GM18951 (cell line): ENCODE measurements at regions not wholly inside any gene's neighbourhood (a gene's known extent, or its start where the extent isn't known, plus 50 kb on each side); places are given as distances from the start of the nearest gene placed in this dataset.

ENCODE experiments used
- POLR2A ChIP-seq: IDR thresholded peaks from 4 replicates; pipeline ENCODE4 v1.6.1; 2011; ENCODE audit warnings: mild to moderate bottlenecking; ENCODE audit not compliant: insufficient read length, insufficient read depth; ENCODE audit errors: extremely low read depth
- in situ Hi-C: fragments of 300-500 bp; cut with MboI; formaldehyde crosslinking; loops from one replicate; pipeline ENCODE4 v1.12.0; 2022; ENCODE audit warnings: low sequenced_read_pairs, mixed read lengths, inconsistent platforms; ENCODE audit not compliant: unreplicated experiment

GRCh38 chr1:221625026-221625425 lies 116.9 kb downstream of the DUSP10 start:
- TF ChIP-seq POLR2A: no peak
- in situ Hi-C loops: no loop called here

- in situ Hi-C loops: no loop called here
- no peak for TF ChIP-seq POLR2A
Measured at GRCh38 chr1:221626041-221626440, 115.8 kb downstream of the DUSP10 start.

GRCh38 chr1:221630236-221630635 lies 111.7 kb downstream of the DUSP10 start:
- no peak for TF ChIP-seq POLR2A
- in situ Hi-C loops: no loop called here

GRCh38 chr1:221631556-221631955 lies 110.3 kb downstream of the DUSP10 start:
- TF ChIP-seq POLR2A: no peak
- in situ Hi-C loops: no loop called here

- TF ChIP-seq POLR2A: no peak
- in situ Hi-C loops: no loop called here
Measured at GRCh38 chr1:221632072-221632471, 109.8 kb downstream of the DUSP10 start.

- no peak for TF ChIP-seq POLR2A
- in situ Hi-C loops: no loop called here
Measured at GRCh38 chr1:221633841-221634409, 108.0 kb downstream of the DUSP10 start.

- in situ Hi-C loops: no loop called here
- TF ChIP-seq POLR2A: no peak
Measured at GRCh38 chr1:221634606-221635005, 107.3 kb downstream of the DUSP10 start.

GRCh38 chr1:221635305-221635704 lies 106.6 kb downstream of the DUSP10 start:
- in situ Hi-C loops: no loop called here

GRCh38 chr1:221636096-221636495 lies 105.8 kb downstream of the DUSP10 start:
- in situ Hi-C loops: no loop called here
- TF ChIP-seq POLR2A: no peak

More at GRCh38 chr1:221635305-221635704, 106.6 kb downstream of the DUSP10 start:
- no peak for TF ChIP-seq POLR2A

- TF ChIP-seq POLR2A: no peak
- in situ Hi-C loops: no loop called here
Measured at GRCh38 chr1:221636967-221637366, 104.9 kb downstream of the DUSP10 start.

GRCh38 chr1:221637641-221638041 lies 104.2 kb downstream of the DUSP10 start:
- in situ Hi-C loops: no loop called here
- no peak for TF ChIP-seq POLR2A

- TF ChIP-seq POLR2A: no peak
- in situ Hi-C loops: no loop called here
Measured at GRCh38 chr1:221638595-221638994, 103.3 kb downstream of the DUSP10 start.

GRCh38 chr1:221641811-221642210 lies 100.1 kb downstream of the DUSP10 start:
- TF ChIP-seq POLR2A: no peak
- in situ Hi-C loops: no loop called here

- no peak for TF ChIP-seq POLR2A
- in situ Hi-C loops: no loop called here
Measured at GRCh38 chr1:221643404-221644144, 98.3 kb downstream of the DUSP10 start.
